NB4 (cell line): ENCODE measurements at regions not wholly inside any gene's neighbourhood (a gene's known extent, or its start where the extent isn't known, plus 50 kb on each side); places are given as distances from the start of the nearest gene placed in this dataset.

Experiments
- DNase-seq: peaks from one replicate; pipeline ENCODE4 v3.0.0; 2010; ENCODE audit warnings: low read depth
- H3K4me3 ChIP-seq: one replicate; pipeline ENCODE4 v1.5.1; 2011; ENCODE audit warnings: mild to moderate bottlenecking, low read depth, low read length, moderate library complexity
- MYC ChIP-seq: IDR thresholded peaks from 2 replicates; pipeline ENCODE4 v1.6.1; 2011; ENCODE audit warnings: low read depth, low read length
- POLR2A ChIP-seq: IDR thresholded peaks from 2 replicates; pipeline ENCODE4 v1.6.1; 2011; ENCODE audit warnings: mild to moderate bottlenecking; ENCODE audit not compliant: insufficient read length; ENCODE audit errors: extremely low read depth
- TF ChIP-seq, protein P1 (sequence below): IDR thresholded peaks from one replicate; pipeline ENCODE4 v1.5.1; 2012; ENCODE audit warnings: low read depth, low read length
- TF ChIP-seq, protein P2 (sequence below): IDR thresholded peaks from 2 replicates; pipeline ENCODE4 v1.6.1; 2011; ENCODE audit warnings: low read depth, low read length

DNA sequence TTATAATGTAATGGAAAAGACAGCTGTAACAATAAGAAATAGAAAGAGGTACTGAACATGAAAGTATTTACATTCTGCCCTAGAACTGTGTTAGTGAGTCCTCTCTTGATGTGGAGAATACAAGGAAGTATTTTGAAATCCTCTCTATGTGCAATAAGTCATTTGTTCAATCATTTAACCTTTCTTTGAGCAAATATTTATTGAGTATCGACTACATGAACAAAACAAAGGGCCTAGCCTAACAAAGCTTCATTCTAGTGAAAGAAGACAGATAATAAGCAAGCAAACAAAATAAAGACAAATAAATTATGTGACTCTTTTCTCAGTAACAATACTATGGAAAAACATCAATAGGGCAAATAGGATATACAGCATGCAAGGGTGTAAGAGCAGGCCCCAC lies 354.9 kb upstream of the ATP11B start:
- no peak for DNase-seq
- H3K4me3 ChIP-seq: no peak overlapping the region
- TF ChIP-seq POLR2A: no peak
- TF ChIP-seq, protein P1, sequence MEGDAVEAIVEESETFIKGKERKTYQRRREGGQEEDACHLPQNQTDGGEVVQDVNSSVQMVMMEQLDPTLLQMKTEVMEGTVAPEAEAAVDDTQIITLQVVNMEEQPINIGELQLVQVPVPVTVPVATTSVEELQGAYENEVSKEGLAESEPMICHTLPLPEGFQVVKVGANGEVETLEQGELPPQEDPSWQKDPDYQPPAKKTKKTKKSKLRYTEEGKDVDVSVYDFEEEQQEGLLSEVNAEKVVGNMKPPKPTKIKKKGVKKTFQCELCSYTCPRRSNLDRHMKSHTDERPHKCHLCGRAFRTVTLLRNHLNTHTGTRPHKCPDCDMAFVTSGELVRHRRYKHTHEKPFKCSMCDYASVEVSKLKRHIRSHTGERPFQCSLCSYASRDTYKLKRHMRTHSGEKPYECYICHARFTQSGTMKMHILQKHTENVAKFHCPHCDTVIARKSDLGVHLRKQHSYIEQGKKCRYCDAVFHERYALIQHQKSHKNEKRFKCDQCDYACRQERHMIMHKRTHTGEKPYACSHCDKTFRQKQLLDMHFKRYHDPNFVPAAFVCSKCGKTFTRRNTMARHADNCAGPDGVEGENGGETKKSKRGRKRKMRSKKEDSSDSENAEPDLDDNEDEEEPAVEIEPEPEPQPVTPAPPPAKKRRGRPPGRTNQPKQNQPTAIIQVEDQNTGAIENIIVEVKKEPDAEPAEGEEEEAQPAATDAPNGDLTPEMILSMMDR: no peak
- TF ChIP-seq, protein P2, sequence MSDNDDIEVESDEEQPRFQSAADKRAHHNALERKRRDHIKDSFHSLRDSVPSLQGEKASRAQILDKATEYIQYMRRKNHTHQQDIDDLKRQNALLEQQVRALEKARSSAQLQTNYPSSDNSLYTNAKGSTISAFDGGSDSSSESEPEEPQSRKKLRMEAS: no peak
- TF ChIP-seq MYC: no peak

DNA sequence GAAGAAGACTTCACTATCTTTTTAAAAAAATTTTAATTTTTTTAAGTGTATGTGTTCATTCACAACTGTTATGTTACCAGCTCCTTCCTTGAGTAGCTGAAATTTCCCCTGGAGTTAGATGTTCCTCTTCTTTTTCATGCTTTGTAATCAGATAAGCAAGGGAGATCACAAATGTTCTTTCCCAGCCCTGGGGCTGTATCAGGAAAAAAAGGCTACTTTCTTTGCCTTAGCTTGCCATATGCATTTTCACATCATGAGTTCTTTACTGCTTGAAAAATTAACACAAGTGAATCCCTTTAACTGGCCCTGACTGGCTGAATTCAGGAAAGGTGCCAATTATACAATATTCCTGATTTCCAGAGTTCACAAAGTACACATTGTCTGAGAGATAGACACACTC lies 353.2 kb upstream of the ATP11B start:
- H3K4me3 ChIP-seq: no peak overlapping the region
- DNase-seq: no peak
- TF ChIP-seq POLR2A: no peak
- TF ChIP-seq, protein P2: no peak
- TF ChIP-seq, protein P1: no peak
- no peak for TF ChIP-seq MYC

DNA sequence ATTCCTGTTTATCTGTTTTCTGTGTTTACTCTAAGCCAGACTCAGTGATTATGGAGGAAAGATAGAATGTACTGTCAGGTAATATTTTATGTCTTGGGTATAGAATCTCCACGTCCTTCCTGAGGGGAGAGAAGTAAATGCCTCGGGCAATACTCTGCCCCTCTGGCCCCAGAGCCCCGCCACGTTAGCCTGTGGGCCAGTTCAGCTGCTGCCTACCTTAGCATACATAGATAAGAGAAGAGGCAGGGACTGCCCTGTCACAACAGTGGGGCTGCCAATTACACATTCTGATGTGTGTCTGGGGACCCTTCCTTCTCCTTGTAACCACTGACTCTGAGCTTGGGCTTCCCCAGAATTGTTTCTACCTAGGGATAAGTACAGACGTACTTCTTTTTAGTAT lies 347.7 kb upstream of the ATP11B start:
- TF ChIP-seq MYC (no peak), POLR2A (no peak)
- TF ChIP-seq, protein P1: no peak
- TF ChIP-seq, protein P2: no peak
- DNase-seq: no peak
- no peak overlapping the region for H3K4me3 ChIP-seq

DNA sequence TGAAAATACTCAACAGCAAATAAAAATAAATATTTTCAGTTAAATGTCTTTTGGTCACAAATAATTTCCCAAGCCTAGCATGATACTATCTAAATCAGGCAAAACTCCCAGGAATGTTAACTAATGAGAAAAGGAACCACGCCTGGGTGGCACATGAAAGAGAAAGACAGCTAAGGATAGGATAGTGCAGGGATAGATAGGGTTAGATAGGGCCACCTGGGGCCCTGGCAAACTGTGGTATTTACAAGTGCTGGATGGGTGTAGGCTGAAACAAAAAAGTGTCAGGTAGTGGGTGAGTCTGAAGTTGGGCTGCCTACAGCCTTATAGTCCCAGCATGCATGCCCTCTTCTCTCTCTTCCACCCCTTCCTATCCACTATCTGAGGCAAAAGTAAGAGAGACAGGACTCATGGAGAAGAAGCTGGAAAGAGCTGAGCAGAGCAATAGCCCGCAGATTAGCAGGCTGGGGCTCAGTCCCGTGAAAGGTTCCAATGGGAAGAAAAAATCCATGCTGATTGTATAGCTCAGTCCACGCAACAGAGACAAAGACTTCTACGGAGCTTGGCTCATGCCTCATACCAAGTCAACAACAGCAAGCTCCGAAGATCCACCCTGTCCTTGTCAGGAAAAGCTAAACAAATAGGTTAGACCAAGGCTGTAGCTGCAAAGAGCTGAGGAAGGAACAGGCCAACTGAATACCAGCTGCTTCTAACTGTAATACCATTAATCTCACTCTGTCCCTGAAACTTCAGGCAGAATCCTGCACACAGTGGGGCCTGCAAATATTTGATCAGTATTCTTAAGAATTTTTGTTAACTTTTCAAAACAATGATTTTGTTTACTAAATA lies 342.1 kb upstream of the ATP11B start:
- DNase-seq: no peak
- no peak overlapping the region for H3K4me3 ChIP-seq
- TF ChIP-seq, protein P2: no peak
- TF ChIP-seq, protein P1: no peak
- no peak for TF ChIP-seq MYC
- no peak for TF ChIP-seq POLR2A

DNA sequence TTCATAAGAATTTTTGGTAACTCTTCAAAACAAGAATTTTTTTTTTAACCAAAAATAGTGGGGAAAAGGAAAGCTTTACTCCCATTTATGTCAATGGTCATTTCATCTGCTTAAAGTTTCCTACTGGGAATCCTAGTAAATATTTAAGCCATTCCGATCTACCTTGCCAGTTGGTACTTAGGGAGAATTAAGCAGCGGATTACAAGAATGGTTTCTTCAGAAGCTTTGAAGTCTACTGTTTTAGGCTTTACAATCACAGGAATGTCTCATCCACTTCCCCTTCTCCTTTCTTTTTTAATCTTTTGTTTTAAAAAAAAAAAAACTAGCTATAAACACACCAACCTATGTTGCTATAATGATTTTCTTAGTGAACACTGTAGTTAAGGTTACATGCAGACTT lies 341.4 kb upstream of the ATP11B start:
- TF ChIP-seq, protein P2: no peak
- TF ChIP-seq MYC: no peak
- TF ChIP-seq, protein P1: no peak
- TF ChIP-seq POLR2A: no peak
- H3K4me3 ChIP-seq: no peak overlapping the region
- DNase-seq: no peak
